Endothelial cell of umbilical vein (primary cell): ENCODE measurements at regions not wholly inside any gene's neighbourhood (a gene's known extent, or its start where the extent isn't known, plus 50 kb on each side); places are given as distances from the start of the nearest gene placed in this dataset.

ENCODE experiments used
- BruUV-seq: library from RNA; stranded (reverse); fragments of 400-500 nt; replicated peaks from 2 replicates; lab custom pipeline; 2021; lab: Mats Ljungman, UMichigan
- CTCF ChIA-PET: fragments of 300-600, 350-600 bp; sonication (Branson Sonifier 250); formaldehyde crosslinking; loops from one replicate; lab custom pipeline; 2021; ENCODE audit warnings: antibody characterized with exemption, inconsistent platforms; lab: Charles Lee
- POLR2A ChIA-PET: fragments of 300-600, 350-600 bp; sonication (Branson Sonifier 250); formaldehyde crosslinking; loops from one replicate; lab custom pipeline; 2021; ENCODE audit warnings: antibody characterized with exemption, inconsistent platforms; lab: Charles Lee
- DNase-seq: peaks from one replicate; pipeline ENCODE4 v3.0.0-alpha.2; 2011; ENCODE audit warnings: low read depth, low spot score
- FAIRE-seq: peaks from 2 replicates; lab custom pipeline; 2011; peaks lifted over from hg19 to GRCh38; lab: Jason Lieb, UNC
- H2AFZ ChIP-seq: 2 replicates; pipeline ENCODE4 v1.6.0; 2012; ENCODE audit warnings: low read depth, low read length, control low read depth, inconsistent platforms
- H3K27ac ChIP-seq: 2 replicates; pipeline ENCODE4 v1.5.1; 2011; ENCODE audit warnings: low read depth, mild to moderate bottlenecking, control low read depth, low read length, moderate library complexity; ENCODE audit not compliant: insufficient read depth
- H3K27me3 ChIP-seq, 2 experiments: 2 replicates each; pipeline versions ENCODE4 v1.6.0 to v1.6.1; 2011; ENCODE audit warnings: low read length in 2 of 2, mixed read lengths in 1 of 2; ENCODE audit not compliant: control insufficient read depth in 2 of 2, insufficient read depth in 2 of 2
- H3K36me3 ChIP-seq, 2 experiments: 2 replicates in 1 of 2; 3 replicates in 1 of 2; pipeline ENCODE4 v1.5.1; 2011; ENCODE audit warnings: low read length in 2 of 2, mild to moderate bottlenecking in 1 of 2, moderate library complexity in 1 of 2; ENCODE audit not compliant: control insufficient read depth in 2 of 2, insufficient read depth in 2 of 2; ENCODE audit errors: extremely low read depth in 1 of 2
- H3K4me1 ChIP-seq: 3 replicates; pipeline ENCODE4 v1.5.1; 2011; ENCODE audit warnings: mild to moderate bottlenecking, low read length; ENCODE audit not compliant: control insufficient read depth, insufficient read depth; ENCODE audit errors: extremely low read depth
- H3K4me2 ChIP-seq: 2 replicates; pipeline ENCODE4 v1.6.1; 2011; ENCODE audit warnings: low read length, control low read depth, mixed read lengths; ENCODE audit not compliant: insufficient read depth
- H3K4me3 ChIP-seq, 3 experiments: fragments of 200-600 bp in 1 of 3; sonication (generic), shearing (Covaris generic) in 1 of 3; replicated peaks in 1 of 3; 2 replicates each; pipeline ENCODE4 v1.5.1; 2011 to 2016; ENCODE audit warnings: control low read depth in 3 of 3, low read length in 3 of 3, mild to moderate bottlenecking in 2 of 3, inconsistent platforms in 1 of 3, low read depth in 1 of 3, moderate library complexity in 1 of 3; ENCODE audit not compliant: insufficient read depth in 1 of 3
- H3K79me2 ChIP-seq: 2 replicates; pipeline ENCODE4 v1.6.0; 2012; ENCODE audit warnings: low read length, inconsistent platforms; ENCODE audit not compliant: control insufficient read depth, insufficient read depth
- H3K9ac ChIP-seq: replicated peaks from 2 replicates; pipeline ENCODE3; 2011; ENCODE audit warnings: low read length, control low read depth; ENCODE audit not compliant: insufficient read depth; ENCODE audit errors: extremely low read depth
- H3K9me1 ChIP-seq: replicated peaks from 3 replicates; pipeline ENCODE4 v1.6.0; 2011; ENCODE audit warnings: mild to moderate bottlenecking, low read length; ENCODE audit not compliant: control insufficient read depth, insufficient read depth; ENCODE audit errors: extremely low read depth
- H3K9me3 ChIP-seq: replicated peaks from 2 replicates; pipeline ENCODE4 v1.5.1; 2012; ENCODE audit warnings: low read length, inconsistent platforms; ENCODE audit not compliant: control insufficient read depth, insufficient read depth
- H4K20me1 ChIP-seq: replicated peaks from 2 replicates; pipeline ENCODE3; 2011; ENCODE audit warnings: mild to moderate bottlenecking, low read length; ENCODE audit not compliant: control insufficient read depth, insufficient read depth; ENCODE audit errors: extremely low read depth
- CTCF ChIP-seq, 2 donors: IDR thresholded peaks; 1 replicate in 1 of 2; 2 replicates in 1 of 2; pipeline ENCODE4 v1.5.1; 2011; ENCODE audit warnings: low read length in 2 of 2, mild to moderate bottlenecking in 2 of 2, moderate library complexity in 2 of 2, control low read depth in 1 of 2, inconsistent platforms in 1 of 2, low read depth in 1 of 2; ENCODE audit not compliant: insufficient read depth in 1 of 2; ENCODE audit errors: extremely low read depth in 1 of 2
- EZH2 ChIP-seq: IDR thresholded peaks from 2 replicates; pipeline ENCODE4 v1.6.1; 2012; ENCODE audit warnings: borderline replicate concordance, low read depth, mild to moderate bottlenecking, moderate library complexity, low read length, inconsistent platforms; ENCODE audit not compliant: severe bottlenecking
- FOS ChIP-seq: IDR thresholded peaks from 2 replicates; pipeline ENCODE4 v1.6.1; 2011; ENCODE audit warnings: mild to moderate bottlenecking, low read length, moderate library complexity, borderline replicate concordance; ENCODE audit not compliant: insufficient read depth
- GATA2 ChIP-seq: IDR thresholded peaks from 2 replicates; pipeline ENCODE4 v1.7.0; 2011; ENCODE audit warnings: low read depth, mild to moderate bottlenecking, moderate library complexity, mixed read lengths, low read length; ENCODE audit not compliant: insufficient read length, insufficient read depth
- JUN ChIP-seq: IDR thresholded peaks from 2 replicates; pipeline ENCODE4 v1.6.1; 2011; ENCODE audit warnings: borderline replicate concordance, low read depth; ENCODE audit not compliant: insufficient read length, insufficient read depth
- MAX ChIP-seq: IDR thresholded peaks from 2 replicates; pipeline ENCODE4 v1.6.1; 2011; ENCODE audit not compliant: insufficient read depth, insufficient read length
- MYC ChIP-seq: IDR thresholded peaks from one replicate; pipeline ENCODE4 v1.6.1; 2011; ENCODE audit warnings: mild to moderate bottlenecking, low read depth, low read length
- POLR2A ChIP-seq: IDR thresholded peaks from 2 replicates; pipeline ENCODE4 v1.6.1; 2012; ENCODE audit warnings: low read depth, mild to moderate bottlenecking, control low read depth, low read length
- POLR2AphosphoS5 ChIP-seq: IDR thresholded peaks from 2 replicates; pipeline ENCODE4 v1.6.1; 2012; ENCODE audit warnings: low read depth, mild to moderate bottlenecking, control low read depth, low read length, moderate library complexity; ENCODE audit not compliant: insufficient read depth
- dilution Hi-C: fragments of 300-500 bp; cut with MboI; formaldehyde crosslinking; loops from one replicate; pipeline ENCODE4 v1.15.0; 2019; ENCODE audit warnings: low sequenced_read_pairs; ENCODE audit not compliant: extremely low pct_ligation_motif_present
- intact Hi-C: fragments of 100-400 bp; cut with micrococcal nuclease; formaldehyde crosslinking; loops from one replicate; pipeline ENCODE4 v1.10.0; 2022

- intact Hi-C loops, result no loop called here
- no peak for FAIRE-seq
- POLR2A ChIA-PET, result no interaction called here
These were observed 75.9 kb downstream of the SCGB2B2 start for GRCh38 chr19:34601071-34601470.

More at GRCh38 chr19:34601071-34601470, 75.9 kb downstream of the SCGB2B2 start:
- no peak for DNase-seq
- H3K9ac ChIP-seq, result no peak overlapping the region
- dilution Hi-C loops, result no loop called here
- H3K4me2 ChIP-seq, result no peak overlapping the region
- no TSS peak for BruUV-seq
- no peak overlapping the region for H3K4me3 ChIP-seq
- H3K27ac ChIP-seq, result no peak overlapping the region
- no peak overlapping the region for H2AFZ ChIP-seq
- TF ChIP-seq FOS (no peak), MYC (no peak), POLR2A (no peak), JUN (no peak), GATA2 (no peak), CTCF (IDR thresholded peaks at IDR 0.05; ENCODE audit: extremely low read depth in 1 of 2, insufficient read depth in 1 of 2, low read depth in 1 of 2, low read length in 2 of 2) (no peak), POLR2AphosphoS5 (no peak), MAX (no peak), EZH2 (no peak)
- H3K4me1 ChIP-seq, result no peaks in the 10 kb centered on the region
- H4K20me1 ChIP-seq, result no peaks in the 10 kb centered on the region
- no peaks in the 10 kb centered on the region for H3K36me3 ChIP-seq
- H3K9me1 ChIP-seq, result no peaks in the 10 kb centered on the region
- H3K27me3 ChIP-seq, result no peaks in the 10 kb centered on the region
- H3K79me2 ChIP-seq, result no peaks in the 10 kb centered on the region
- no peaks in the 10 kb centered on the region for H3K9me3 ChIP-seq
- CTCF ChIA-PET, result no interaction called here
